Prostate gland (tissue), 2 donors: ENCODE measurements at regions not wholly inside any gene's neighbourhood (a gene's known extent, or its start where the extent isn't known, plus 50 kb on each side); places are given as distances from the start of the nearest gene placed in this dataset.

Source experiments
- POLR2A ChIP-seq: fragments of 450-650 bp; IDR thresholded peaks from one replicate; pipeline ENCODE4 v1.6.1; 2016; ENCODE audit warnings: antibody characterized with exemption, mild to moderate bottlenecking
- TF ChIP-seq, protein P1 (sequence below), 4 experiments: fragments of 200-600 bp in 2 of 4; fragments of 450-650 bp in 2 of 4; sonication (generic) in 2 of 4; IDR thresholded peaks; 1 replicate in 3 of 4; 2 replicates in 1 of 4; pipeline ENCODE4 v1.5.1; 2016 to 2019; ENCODE audit warnings: antibody characterized with exemption in 4 of 4, mild to moderate bottlenecking in 2 of 4, moderate library complexity in 2 of 4

DNA sequence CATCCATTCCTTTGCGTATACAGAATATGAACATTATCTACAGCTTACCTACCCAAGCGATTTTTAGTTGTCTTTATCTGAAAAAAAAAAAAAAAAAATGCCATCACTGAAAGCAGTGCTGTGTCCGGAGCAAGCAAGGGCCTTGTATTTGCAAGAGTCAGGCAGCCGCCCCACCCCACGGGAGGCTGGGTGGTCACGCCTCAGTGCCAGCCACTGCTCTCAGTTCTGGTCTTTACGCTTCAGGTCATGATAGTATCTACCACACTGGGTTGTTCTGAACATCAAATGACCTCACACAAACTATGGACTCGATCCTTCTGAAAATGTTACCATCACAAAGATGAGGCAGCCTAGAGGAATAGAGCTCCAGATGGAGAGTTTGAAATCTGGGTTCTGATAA, 62.7 kb upstream of the HELT start:
- TF ChIP-seq, protein P1, sequence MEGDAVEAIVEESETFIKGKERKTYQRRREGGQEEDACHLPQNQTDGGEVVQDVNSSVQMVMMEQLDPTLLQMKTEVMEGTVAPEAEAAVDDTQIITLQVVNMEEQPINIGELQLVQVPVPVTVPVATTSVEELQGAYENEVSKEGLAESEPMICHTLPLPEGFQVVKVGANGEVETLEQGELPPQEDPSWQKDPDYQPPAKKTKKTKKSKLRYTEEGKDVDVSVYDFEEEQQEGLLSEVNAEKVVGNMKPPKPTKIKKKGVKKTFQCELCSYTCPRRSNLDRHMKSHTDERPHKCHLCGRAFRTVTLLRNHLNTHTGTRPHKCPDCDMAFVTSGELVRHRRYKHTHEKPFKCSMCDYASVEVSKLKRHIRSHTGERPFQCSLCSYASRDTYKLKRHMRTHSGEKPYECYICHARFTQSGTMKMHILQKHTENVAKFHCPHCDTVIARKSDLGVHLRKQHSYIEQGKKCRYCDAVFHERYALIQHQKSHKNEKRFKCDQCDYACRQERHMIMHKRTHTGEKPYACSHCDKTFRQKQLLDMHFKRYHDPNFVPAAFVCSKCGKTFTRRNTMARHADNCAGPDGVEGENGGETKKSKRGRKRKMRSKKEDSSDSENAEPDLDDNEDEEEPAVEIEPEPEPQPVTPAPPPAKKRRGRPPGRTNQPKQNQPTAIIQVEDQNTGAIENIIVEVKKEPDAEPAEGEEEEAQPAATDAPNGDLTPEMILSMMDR (IDR thresholded peaks at IDR 0.05) = no peak
- TF ChIP-seq POLR2A = no peak
